Uterus (tissue), 2 donors: ENCODE measurements at regions not wholly inside any gene's neighbourhood (a gene's known extent, or its start where the extent isn't known, plus 50 kb on each side); places are given as distances from the start of the nearest gene placed in this dataset.

Experiments
- CTCF ChIP-seq, 4 experiments: fragments of 200-600 bp in 2 of 4; fragments of 450-650 bp in 2 of 4; sonication (generic) in 2 of 4; IDR thresholded peaks; one replicate each; pipeline ENCODE4 v1.5.1; 2016 to 2019; ENCODE audit warnings: antibody characterized with exemption in 4 of 4, mild to moderate bottlenecking in 2 of 4, moderate library complexity in 1 of 4
- POLR2A ChIP-seq, 2 donors: fragments of 450-650 bp; IDR thresholded peaks; one replicate each; pipeline ENCODE4 v1.6.1; 2016; ENCODE audit warnings: antibody characterized with exemption in 2 of 2, mild to moderate bottlenecking in 1 of 2, moderate library complexity in 1 of 2

DNA sequence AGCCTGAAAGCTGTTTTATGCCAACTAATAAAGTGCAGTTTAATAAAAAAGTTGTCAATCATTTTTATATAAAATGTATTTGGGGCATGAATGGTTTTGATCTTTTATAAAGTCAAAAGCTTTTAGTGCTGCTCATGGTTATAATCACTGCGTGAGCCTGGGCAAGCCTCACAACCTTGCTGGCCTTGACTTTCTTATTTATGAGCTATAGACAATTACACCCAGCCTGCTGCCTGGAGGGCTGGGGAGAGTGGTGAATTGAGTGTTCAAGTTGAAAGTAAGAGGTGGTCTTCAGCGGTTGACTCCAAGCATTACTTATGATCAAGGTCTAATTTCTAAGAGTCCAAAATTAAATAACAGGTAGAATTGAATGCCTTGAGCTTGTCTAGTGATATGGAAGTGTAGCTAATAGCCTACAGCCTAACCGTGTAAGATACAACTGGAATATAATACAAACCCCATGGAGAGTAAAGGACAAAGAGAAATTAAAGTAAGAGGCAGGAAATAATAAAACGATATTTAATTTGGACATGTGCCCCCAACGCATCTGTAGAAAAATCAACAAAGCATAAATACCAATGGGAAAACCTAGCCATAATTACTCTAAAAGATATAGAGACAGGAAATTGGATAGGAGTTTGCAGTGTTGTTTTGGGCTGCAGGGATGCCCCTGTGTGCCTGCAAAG lies 106.0 kb upstream of the CYP1B1 start:
- TF ChIP-seq CTCF (IDR thresholded peaks at IDR 0.05) (no peak), POLR2A (IDR thresholded peaks at IDR 0.05) (no peak)
